CD4-positive, alpha-beta T cell treated with Interleukin-21 for 1 hour (primary cell): ENCODE measurements at regions not wholly inside any gene's neighbourhood (a gene's known extent, or its start where the extent isn't known, plus 50 kb on each side); places are given as distances from the start of the nearest gene placed in this dataset.

ENCODE experiments used
- DNase-seq: peaks from one replicate; pipeline ENCODE4 v3.0.0-alpha.2; 2020

DNA sequence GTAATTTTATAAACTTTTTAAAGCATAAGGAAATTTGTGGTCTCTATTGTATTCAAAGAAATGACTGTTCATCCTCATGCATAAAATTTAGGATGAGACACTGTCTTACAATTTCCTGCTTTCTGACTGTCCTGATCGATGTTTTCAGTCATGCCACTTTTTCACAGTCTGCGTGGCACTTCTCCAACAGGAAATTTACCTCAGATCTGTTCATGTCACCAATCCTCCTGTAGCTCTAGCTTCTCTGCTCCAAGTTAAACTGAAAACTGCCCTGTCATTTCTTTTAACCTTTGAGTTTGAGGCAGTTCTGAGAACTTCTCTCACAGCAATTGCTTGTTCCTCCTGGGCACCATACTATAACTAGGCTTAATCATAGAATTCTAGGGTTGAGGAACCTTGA is 455.1 kb downstream of the EFNA5 start:
- DNase-seq, result no peak

- no peak for DNase-seq
Observed at GRCh38 chr5:107213025-107213424, 457.7 kb downstream of the EFNA5 start.

DNA sequence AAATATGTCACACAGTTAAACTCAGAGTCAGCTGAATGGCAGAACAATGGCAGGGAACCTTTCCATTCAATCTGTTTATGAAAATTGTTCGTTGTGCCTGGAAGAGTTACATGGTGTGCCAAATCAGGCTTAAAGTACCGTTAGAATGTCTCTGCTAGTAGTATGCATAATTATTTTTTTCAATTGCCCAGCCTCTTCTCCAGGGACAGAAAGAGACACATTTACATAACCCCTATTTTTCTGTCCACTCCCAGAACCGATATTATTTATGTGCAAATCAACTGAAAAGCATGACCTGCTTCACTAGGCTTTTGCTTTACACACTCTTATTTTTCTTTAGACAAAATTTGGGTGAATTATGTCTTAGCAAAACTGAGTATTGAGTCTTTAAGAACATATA is 459.1 kb downstream of the EFNA5 start:
- DNase-seq, result no peak

GRCh38 chr5:107208867-107209266 is 461.9 kb downstream of the EFNA5 start:
- DNase-seq, result no peak

- DNase-seq, result no peak
Observed at GRCh38 chr5:107204413-107204812, 466.3 kb downstream of the EFNA5 start.

- DNase-seq, result no peak
Observed at GRCh38 chr5:107203243-107203642, 467.5 kb downstream of the EFNA5 start.

DNA sequence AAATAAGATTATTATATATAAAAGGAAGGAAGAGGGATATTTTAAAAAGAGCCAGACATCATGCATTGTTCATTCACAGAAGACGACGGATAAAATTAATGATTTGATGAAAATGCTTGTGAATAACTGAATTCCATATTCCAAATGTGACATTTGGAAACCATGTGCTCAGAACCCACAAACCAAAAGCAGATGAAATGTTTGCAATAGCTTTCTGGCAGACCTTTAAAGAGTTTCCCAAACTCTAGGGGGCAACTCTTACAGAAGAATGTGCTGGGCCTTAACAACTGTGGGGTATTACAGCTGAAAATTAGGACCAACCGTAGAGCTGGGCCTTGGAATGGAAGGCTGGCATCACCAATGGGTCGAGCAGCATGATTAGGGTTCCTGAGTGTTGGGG is 471.0 kb downstream of the EFNA5 start:
- DNase-seq, result no peak

GRCh38 chr5:107196500-107197059 is 474.2 kb downstream of the EFNA5 start:
- no peak for DNase-seq

GRCh38 chr5:107195890-107196395 is 474.8 kb downstream of the EFNA5 start:
- DNase-seq, result no peak

DNA sequence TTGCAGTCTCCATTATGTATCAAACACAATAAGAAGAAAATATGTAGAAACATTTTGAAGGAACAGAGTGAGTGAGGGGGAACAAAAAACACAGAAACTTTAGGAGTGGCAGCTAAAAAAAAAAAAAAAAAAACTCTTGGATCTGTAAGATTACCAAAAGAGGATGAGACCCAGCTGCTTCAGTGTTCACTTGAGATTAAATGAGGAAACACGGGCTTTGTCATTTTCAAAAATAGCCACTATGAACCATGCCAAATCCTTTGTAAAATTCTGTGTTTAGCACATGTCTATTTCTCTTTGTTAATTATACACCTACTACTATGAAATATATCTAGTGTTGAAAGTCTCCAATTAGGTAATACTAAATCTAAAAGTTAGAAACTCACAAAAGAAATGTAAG is 485.9 kb downstream of the EFNA5 start:
- DNase-seq, result no peak

DNA sequence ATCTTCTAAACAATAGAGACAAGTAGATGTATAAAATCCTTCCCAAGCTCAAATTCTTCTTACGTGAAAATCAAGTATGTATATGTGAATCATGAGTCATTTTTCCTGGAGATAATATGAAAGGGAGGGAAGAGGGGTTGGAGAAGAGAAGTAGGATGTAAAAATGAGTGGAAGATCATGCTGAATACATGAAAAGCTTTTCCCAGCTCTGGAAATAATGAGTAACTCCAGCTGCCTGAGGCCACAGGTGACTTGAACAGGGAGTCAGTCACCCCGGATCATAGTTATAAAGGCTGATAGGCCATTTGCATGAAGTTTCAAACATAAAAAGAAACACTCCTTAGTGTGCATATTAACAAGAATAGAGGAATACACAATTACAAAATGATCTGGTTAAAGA is 486.7 kb downstream of the EFNA5 start:
- no peak for DNase-seq

GRCh38 chr5:107170620-107171019 is 500.1 kb downstream of the EFNA5 start:
- no peak for DNase-seq

DNA sequence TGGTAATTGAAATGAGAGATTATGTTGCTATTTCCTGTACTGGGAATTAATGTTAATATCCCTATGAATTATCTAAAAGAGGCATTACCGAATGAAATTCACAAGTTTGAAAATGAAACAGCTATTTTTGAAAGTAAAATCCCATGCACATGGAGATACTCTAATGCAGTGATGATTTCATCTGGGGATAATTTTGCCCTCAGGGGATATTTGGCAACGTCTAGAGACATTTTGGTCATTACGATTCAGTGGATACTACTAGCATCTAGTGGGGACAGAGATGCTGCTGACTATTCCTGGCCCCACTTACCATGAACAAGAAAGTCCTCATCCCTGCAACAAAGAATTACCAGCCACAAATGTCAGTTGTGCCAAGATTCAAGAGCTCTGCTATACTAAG is 500.9 kb downstream of the EFNA5 start:
- no peak for DNase-seq

- DNase-seq, result no peak
Observed at GRCh38 chr5:107168848-107169752, 501.6 kb downstream of the EFNA5 start.

DNA sequence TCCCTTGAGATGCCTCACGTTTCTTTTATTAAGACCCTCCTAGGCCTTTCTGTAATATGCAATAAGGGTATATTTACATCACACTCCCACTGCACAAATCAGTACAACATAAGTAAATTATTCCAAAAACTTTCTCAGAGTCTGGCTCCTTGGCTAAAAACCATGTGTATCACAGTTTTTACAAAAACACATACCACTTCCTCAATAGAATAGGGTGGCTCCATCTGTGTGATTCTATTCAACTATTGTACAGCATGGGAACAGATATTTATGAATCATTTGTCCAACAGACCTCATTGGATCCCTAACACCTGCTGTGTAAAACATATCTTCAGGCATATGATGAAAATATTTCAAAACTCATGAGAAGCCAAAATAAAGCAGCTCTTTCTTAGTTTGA is 502.7 kb downstream of the EFNA5 start:
- DNase-seq, result no peak

GRCh38 chr5:107165296-107165695 is 505.4 kb downstream of the EFNA5 start:
- DNase-seq, result no peak

- no peak for DNase-seq
Observed at GRCh38 chr5:107157809-107158208, 512.9 kb downstream of the EFNA5 start.

DNA sequence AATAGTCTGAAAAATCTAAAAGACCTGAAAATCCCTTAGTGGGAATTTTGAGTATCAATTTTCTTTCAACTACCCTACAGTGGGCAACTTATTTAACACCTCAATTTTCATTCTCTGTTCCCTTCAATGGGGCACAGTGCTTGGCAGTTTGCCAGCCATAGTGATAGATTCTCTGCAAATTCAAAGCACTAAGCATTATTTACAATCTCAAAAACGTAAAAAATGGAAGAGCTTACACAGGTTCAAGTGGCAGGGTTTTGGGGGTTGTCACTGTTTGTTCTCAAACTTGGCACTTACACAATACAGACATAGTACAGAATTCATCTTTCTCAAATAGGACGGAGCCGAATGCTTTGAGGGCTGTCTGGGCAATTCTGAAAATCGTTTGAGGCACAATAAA is 515.0 kb downstream of the EFNA5 start:
- DNase-seq, result no peak

DNA sequence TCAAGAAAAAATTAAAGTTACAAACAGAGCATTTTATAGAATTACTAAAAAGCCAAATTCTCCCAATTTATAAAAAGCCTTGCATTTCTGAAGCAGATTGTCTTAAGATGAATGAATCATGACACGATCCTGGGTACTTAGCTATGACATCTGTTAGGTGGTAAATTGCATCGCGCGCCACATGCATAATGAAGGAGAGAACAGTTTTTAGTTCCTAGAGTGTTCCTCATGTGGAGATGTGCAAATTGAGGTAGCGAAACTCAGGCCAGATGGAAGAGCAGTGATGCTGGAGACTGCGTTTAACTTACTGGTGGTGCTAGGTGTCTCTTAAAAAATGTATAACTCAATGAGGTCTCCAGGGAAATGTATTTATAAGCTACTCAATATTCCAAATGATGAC is 516.1 kb downstream of the EFNA5 start:
- DNase-seq, result no peak

- DNase-seq, result no peak
Observed at GRCh38 chr5:107153283-107153682, 517.5 kb downstream of the EFNA5 start.

GRCh38 chr5:107149243-107150005 is 521.3 kb downstream of the EFNA5 start:
- no peak for DNase-seq

DNA sequence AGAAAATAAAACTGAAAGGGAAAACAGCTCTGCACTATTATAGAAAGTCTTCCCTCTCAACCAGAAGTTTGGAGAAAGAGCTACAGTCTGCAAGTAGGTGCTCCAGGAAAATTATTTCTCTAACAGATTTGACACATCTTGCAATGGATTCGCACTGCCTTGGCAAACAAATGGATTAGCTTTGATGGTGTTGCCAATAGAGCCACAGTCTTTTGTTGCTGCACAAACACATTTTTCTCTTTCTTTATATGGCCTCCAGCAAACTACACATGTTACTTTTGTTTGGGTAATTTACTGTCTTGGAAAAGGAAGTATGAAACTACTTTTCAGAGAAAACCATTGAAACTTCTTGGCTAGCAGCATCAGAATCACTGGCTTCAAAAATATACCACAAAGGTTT is 523.1 kb downstream of the EFNA5 start:
- DNase-seq, result no peak

DNA sequence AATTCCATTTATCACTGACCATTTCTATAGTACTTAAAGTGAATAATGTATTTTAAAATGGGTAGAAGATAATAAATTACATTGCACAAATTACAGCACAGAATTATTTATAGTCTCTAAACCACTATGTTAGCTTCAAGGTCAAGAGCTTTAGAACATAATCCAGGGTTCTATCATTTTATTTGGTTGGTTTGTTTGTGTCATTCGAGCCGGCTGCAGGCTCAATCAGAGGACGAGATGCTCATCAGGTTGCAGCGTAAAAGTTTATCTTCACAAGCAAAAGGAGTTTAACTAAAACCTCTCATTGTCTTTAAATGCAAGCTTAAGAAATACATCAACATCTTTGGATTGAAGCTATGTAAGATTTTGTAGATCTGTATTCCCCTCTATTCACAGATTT is 523.8 kb downstream of the EFNA5 start:
- DNase-seq, result no peak

DNA sequence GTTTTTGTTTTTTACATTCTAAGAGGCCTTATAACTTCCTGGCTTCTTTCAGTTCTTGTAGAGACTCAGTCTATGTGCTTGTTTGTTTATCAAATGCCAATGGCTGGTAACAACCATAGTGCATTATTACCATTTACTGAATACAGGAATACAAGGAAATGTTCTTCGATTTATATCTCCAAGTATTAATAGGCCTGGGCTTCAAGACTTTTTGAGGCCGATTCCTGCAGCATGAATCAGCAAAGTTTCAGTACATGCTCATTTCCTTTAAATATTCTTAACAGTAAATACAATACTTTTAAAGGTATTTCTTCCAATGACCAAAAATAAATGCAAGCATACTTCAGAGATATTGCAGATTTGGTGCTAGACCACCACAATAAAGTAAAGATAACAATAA is 535.3 kb downstream of the EFNA5 start:
- DNase-seq, result no peak
